ENCODE measurements at regions not wholly inside any gene's neighbourhood (a gene's known extent, or its start where the extent isn't known, plus 50 kb on each side); places are given as distances from the start of the nearest gene placed in this dataset.

- Mint-ChIP-seq H3K4me1 (peaks cover 14 to 27% (median 18%) of the 10 kb centered on the region in 3 donors), H3K9me3 (no peaks in the 10 kb centered on the region), H3K4me3 (no peak overlapping the region), H3K27ac (no peak overlapping the region), H3K36me3 (peaks cover 0 to 10% (median 0%) of the 10 kb centered on the region in 3 donors), H3K27me3 (peaks cover 0 to 11% of the 10 kb centered on the region in 2 donors)
- ChIA-PET POLR2A (no interaction called here), CTCF (no interaction called here)
- Histone ChIP-seq H3K27me3 (ENCODE audit: insufficient read depth, low read length, poor library complexity, severe bottlenecking) (no peaks in the 10 kb centered on the region), H3K4me1 (ENCODE audit: insufficient read depth, low read length) (peaks cover 18% of the 10 kb centered on the region), H3K4me3 (ENCODE audit: low read length) (no peak overlapping the region), H3K36me3 (ENCODE audit: insufficient read depth, low read length) (no peaks in the 10 kb centered on the region), H3K9me3 (ENCODE audit: low read length) (no peaks in the 10 kb centered on the region), H3K27ac (ENCODE audit: low read depth, low read length) (no peak overlapping the region)
- DNase-seq: no peak
Observed at GRCh38 chr6:135108692-135109091, 54.1 kb upstream of the HBS1L start.

GRCh38 chr6:135106611-135107010 is 52.0 kb upstream of the HBS1L start:
- DNase-seq: no peak
- H3K27ac Mint-ChIP-seq: no peak overlapping the region
- no peaks in the 10 kb centered on the region for H3K27me3 ChIP-seq (ENCODE audit: insufficient read depth, low read length, poor library complexity, severe bottlenecking)
- H3K4me3 Mint-ChIP-seq: no peak overlapping the region
- H3K4me3 ChIP-seq (ENCODE audit: low read length): no peak overlapping the region
- H3K9me3 Mint-ChIP-seq: no peaks in the 10 kb centered on the region
- H3K36me3 Mint-ChIP-seq: no peaks in the 10 kb centered on the region
- no peaks in the 10 kb centered on the region for H3K36me3 ChIP-seq (ENCODE audit: insufficient read depth, low read length)
- H3K9me3 ChIP-seq (ENCODE audit: low read length): no peaks in the 10 kb centered on the region
- no peak overlapping the region for H3K27ac ChIP-seq (ENCODE audit: low read depth, low read length)
- CTCF ChIA-PET: no interaction called here
- H3K4me1 ChIP-seq (ENCODE audit: insufficient read depth, low read length): peaks cover 37% of the 10 kb centered on the region
- no peaks in the 10 kb centered on the region for H3K27me3 Mint-ChIP-seq
- peaks cover 32 to 43% (median 35%) of the 10 kb centered on the region in 3 donors for H3K4me1 Mint-ChIP-seq
- POLR2A ChIA-PET: no interaction called here

GRCh38 chr6:135105710-135106109 is 51.1 kb upstream of the HBS1L start:
- POLR2A ChIA-PET: no interaction called here
- no peaks in the 10 kb centered on the region for H3K27me3 Mint-ChIP-seq
- H3K27ac Mint-ChIP-seq: no peak overlapping the region
- Histone ChIP-seq H3K9me3 (ENCODE audit: low read length) (no peaks in the 10 kb centered on the region), H3K4me1 (ENCODE audit: insufficient read depth, low read length) (peaks cover 37% of the 10 kb centered on the region), H3K27ac (ENCODE audit: low read depth, low read length) (no peak overlapping the region), H3K27me3 (ENCODE audit: insufficient read depth, low read length, poor library complexity, severe bottlenecking) (no peaks in the 10 kb centered on the region), H3K4me3 (ENCODE audit: low read length) (no peak overlapping the region), H3K36me3 (ENCODE audit: insufficient read depth, low read length) (no peaks in the 10 kb centered on the region)
- H3K9me3 Mint-ChIP-seq: no peaks in the 10 kb centered on the region
- no peak for DNase-seq
- no peaks in the 10 kb centered on the region for H3K36me3 Mint-ChIP-seq
- peaks cover 35 to 50% (median 36%) of the 10 kb centered on the region in 3 donors for H3K4me1 Mint-ChIP-seq
- H3K4me3 Mint-ChIP-seq: no peak overlapping the region
- CTCF ChIA-PET: interaction anchor here (1.2 to 1.5 kb wide), 2 partner anchors 16 to 78 kb away, joined by 4 read pairs; no protein-coding TSS in a partner anchor

- Mint-ChIP-seq H3K4me3 (no peak overlapping the region), H3K4me1 (peaks cover 35 to 50% (median 36%) of the 10 kb centered on the region in 3 donors), H3K36me3 (no peaks in the 10 kb centered on the region), H3K27me3 (no peaks in the 10 kb centered on the region), H3K27ac (peak overlapping the region in 2 of 8 donors; percentile 8 to 10), H3K9me3 (no peaks in the 10 kb centered on the region)
- Histone ChIP-seq H3K9me3 (ENCODE audit: low read length) (no peaks in the 10 kb centered on the region), H3K4me1 (ENCODE audit: insufficient read depth, low read length) (peaks cover 37% of the 10 kb centered on the region), H3K27ac (ENCODE audit: low read depth, low read length) (no peak overlapping the region), H3K27me3 (ENCODE audit: insufficient read depth, low read length, poor library complexity, severe bottlenecking) (no peaks in the 10 kb centered on the region), H3K36me3 (ENCODE audit: insufficient read depth, low read length) (no peaks in the 10 kb centered on the region), H3K4me3 (ENCODE audit: low read length) (no peak overlapping the region)
- ChIA-PET POLR2A (no interaction called here), CTCF (interaction anchor here (1.2 to 1.5 kb wide), 2 partner anchors 16 to 79 kb away, joined by 4 read pairs; no protein-coding TSS in a partner anchor)
- no peak for DNase-seq
Observed at GRCh38 chr6:135105299-135105698, 50.7 kb upstream of the HBS1L start.
